Activated B cell treated with CpG ODN at 0.5 μM for 24 hours (primary cell): ENCODE measurements at regions not wholly inside any gene's neighbourhood (a gene's known extent, or its start where the extent isn't known, plus 50 kb on each side); places are given as distances from the start of the nearest gene placed in this dataset.

Source experiments
- ATAC-seq: fragments of 200-7000 bp; cut with Tn5 transposase; one replicate; pipeline ENCODE4 v1.10.0; 2021; ENCODE audit warnings: low read depth, mild to moderate bottlenecking, moderate library complexity
- CTCF ChIA-PET: fragments of 350-600 bp; sonication (Branson Sonifier 250); formaldehyde crosslinking; loops from one replicate; lab custom pipeline; 2021; ENCODE audit warnings: antibody characterized with exemption; lab: Charles Lee
- POLR2A ChIA-PET: fragments of 350-600 bp; sonication (Branson Sonifier 250); formaldehyde crosslinking; loops from one replicate; lab custom pipeline; 2021; ENCODE audit warnings: antibody characterized with exemption; lab: Charles Lee
- DNase-seq: peaks from one replicate; pipeline ENCODE4 v3.0.0; 2022
- H3K27ac Mint-ChIP-seq: one replicate; pipeline ENCODE4 v1.8.0; 2020; ENCODE audit warnings: mixed read lengths
- H3K27me3 Mint-ChIP-seq: one replicate; pipeline ENCODE4 v1.8.0; 2021; ENCODE audit warnings: mixed read lengths
- H3K36me3 Mint-ChIP-seq: one replicate; pipeline ENCODE4 v1.8.0; 2021; ENCODE audit warnings: low read depth, mixed read lengths
- H3K4me1 Mint-ChIP-seq: one replicate; pipeline ENCODE4 v1.8.0; 2021; ENCODE audit warnings: mixed read lengths
- H3K4me3 Mint-ChIP-seq: one replicate; pipeline ENCODE4 v1.8.0; 2020; ENCODE audit warnings: mild to moderate bottlenecking, mixed read lengths
- H3K9me3 Mint-ChIP-seq: one replicate; pipeline ENCODE4 v1.8.0; 2020; ENCODE audit warnings: mixed read lengths
- intact Hi-C: fragments of 100-400 bp; cut with micrococcal nuclease; formaldehyde crosslinking; loops from one replicate; pipeline ENCODE4 v1.15.1; 2024
- TF ChIP-seq, protein P1 (sequence below): fragments of 200-600 bp; IDR thresholded peaks from one replicate; pipeline ENCODE4 v1.8.0; 2022; ENCODE audit warnings: antibody characterized with exemption, mild to moderate bottlenecking

- Mint-ChIP-seq H3K36me3 (no peaks in the 10 kb centered on the region), H3K4me3 (no peak overlapping the region), H3K9me3 (no peaks in the 10 kb centered on the region), H3K27me3 (no peaks in the 10 kb centered on the region), H3K27ac (no peak overlapping the region), H3K4me1 (no peaks in the 10 kb centered on the region)
- ATAC-seq (no peak), DNase-seq (no peak)
- CTCF ChIA-PET: no interaction called here
- intact Hi-C loops: no loop called here
- TF ChIP-seq, protein P1, sequence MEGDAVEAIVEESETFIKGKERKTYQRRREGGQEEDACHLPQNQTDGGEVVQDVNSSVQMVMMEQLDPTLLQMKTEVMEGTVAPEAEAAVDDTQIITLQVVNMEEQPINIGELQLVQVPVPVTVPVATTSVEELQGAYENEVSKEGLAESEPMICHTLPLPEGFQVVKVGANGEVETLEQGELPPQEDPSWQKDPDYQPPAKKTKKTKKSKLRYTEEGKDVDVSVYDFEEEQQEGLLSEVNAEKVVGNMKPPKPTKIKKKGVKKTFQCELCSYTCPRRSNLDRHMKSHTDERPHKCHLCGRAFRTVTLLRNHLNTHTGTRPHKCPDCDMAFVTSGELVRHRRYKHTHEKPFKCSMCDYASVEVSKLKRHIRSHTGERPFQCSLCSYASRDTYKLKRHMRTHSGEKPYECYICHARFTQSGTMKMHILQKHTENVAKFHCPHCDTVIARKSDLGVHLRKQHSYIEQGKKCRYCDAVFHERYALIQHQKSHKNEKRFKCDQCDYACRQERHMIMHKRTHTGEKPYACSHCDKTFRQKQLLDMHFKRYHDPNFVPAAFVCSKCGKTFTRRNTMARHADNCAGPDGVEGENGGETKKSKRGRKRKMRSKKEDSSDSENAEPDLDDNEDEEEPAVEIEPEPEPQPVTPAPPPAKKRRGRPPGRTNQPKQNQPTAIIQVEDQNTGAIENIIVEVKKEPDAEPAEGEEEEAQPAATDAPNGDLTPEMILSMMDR: no peak
- POLR2A ChIA-PET: no interaction called here
Measured at GRCh38 chr11:15859411-15859810, 496.9 kb downstream of the SOX6 start.

- Mint-ChIP-seq H3K36me3 (no peaks in the 10 kb centered on the region), H3K4me1 (no peaks in the 10 kb centered on the region), H3K4me3 (no peak overlapping the region), H3K27ac (no peak overlapping the region), H3K9me3 (no peaks in the 10 kb centered on the region), H3K27me3 (no peaks in the 10 kb centered on the region)
- intact Hi-C loops: no loop called here
- TF ChIP-seq, protein P1: no peak
- DNase-seq: no peak
- CTCF ChIA-PET: no interaction called here
- ATAC-seq: no peak
- POLR2A ChIA-PET: no interaction called here
Measured at GRCh38 chr11:15861256-15861655, 495.1 kb downstream of the SOX6 start.

- ChIA-PET POLR2A (no interaction called here), CTCF (no interaction called here)
- intact Hi-C loops: no loop called here
- H3K27me3 Mint-ChIP-seq: no peaks in the 10 kb centered on the region
- TF ChIP-seq, protein P1: no peak
- DNase-seq: no peak
- no peaks in the 10 kb centered on the region for H3K36me3 Mint-ChIP-seq
- no peak for ATAC-seq
- no peak overlapping the region for H3K27ac Mint-ChIP-seq
- no peak overlapping the region for H3K4me3 Mint-ChIP-seq
- no peaks in the 10 kb centered on the region for H3K9me3 Mint-ChIP-seq
- no peaks in the 10 kb centered on the region for H3K4me1 Mint-ChIP-seq
Measured at GRCh38 chr11:15863411-15863810, 492.9 kb downstream of the SOX6 start.

DNA sequence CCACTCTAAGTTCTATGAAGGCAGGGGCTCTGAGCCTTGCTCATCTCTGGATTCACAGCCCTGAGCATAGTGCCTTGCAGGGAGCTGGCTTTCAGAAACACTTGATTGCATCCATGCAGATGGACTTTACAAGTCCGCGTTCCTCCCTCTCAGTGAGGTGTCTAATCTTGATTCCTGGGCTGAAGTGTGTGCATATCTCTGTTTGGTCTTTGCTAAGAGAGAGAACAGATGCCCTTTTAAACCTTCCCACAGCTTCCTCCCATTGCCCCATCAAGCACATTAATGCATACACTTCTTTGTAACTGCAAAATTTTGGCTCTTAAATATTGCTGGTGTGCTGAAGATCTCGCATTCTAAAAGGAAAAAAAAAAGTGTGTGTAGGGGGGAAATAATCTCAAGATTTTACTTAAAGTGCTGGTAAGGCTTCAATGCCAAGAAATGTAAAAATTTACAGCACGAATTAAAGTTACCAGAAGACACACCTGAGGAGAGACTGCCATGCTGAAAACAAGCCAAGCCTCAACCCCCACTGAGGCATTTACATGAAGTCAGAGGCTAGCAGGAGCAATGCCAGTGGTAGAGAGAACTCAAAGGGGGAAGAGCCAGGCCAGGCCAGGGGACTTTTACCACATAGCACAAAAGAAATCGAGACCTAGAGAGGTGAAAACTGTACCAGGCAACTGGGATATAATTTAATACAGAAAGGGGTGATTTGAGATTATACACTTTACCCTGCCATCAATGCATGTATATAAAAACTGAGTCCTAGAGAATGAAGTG is 492.1 kb downstream of the SOX6 start:
- Mint-ChIP-seq H3K9me3 (no peaks in the 10 kb centered on the region), H3K36me3 (no peaks in the 10 kb centered on the region), H3K27ac (no peak overlapping the region), H3K27me3 (no peaks in the 10 kb centered on the region), H3K4me1 (no peaks in the 10 kb centered on the region), H3K4me3 (no peak overlapping the region)
- TF ChIP-seq, protein P1: no peak
- no peak for ATAC-seq
- ChIA-PET CTCF (no interaction called here), POLR2A (no interaction called here)
- intact Hi-C loops: no loop called here
- DNase-seq: no peak

- DNase-seq (no peak), ATAC-seq (no peak)
- POLR2A ChIA-PET: no interaction called here
- CTCF ChIA-PET: no interaction called here
- no peak overlapping the region for H3K4me3 Mint-ChIP-seq
- H3K4me1 Mint-ChIP-seq: no peaks in the 10 kb centered on the region
- intact Hi-C loops: no loop called here
- no peak overlapping the region for H3K27ac Mint-ChIP-seq
- no peaks in the 10 kb centered on the region for H3K9me3 Mint-ChIP-seq
- H3K36me3 Mint-ChIP-seq: no peaks in the 10 kb centered on the region
- TF ChIP-seq, protein P1: no peak
- no peaks in the 10 kb centered on the region for H3K27me3 Mint-ChIP-seq
Measured at GRCh38 chr11:15865212-15865987, 490.9 kb downstream of the SOX6 start.
